Erythroblast (primary cell): ENCODE measurements at regions not wholly inside any gene's neighbourhood (a gene's known extent, or its start where the extent isn't known, plus 50 kb on each side); places are given as distances from the start of the nearest gene placed in this dataset.
A peak's percentile ranks its signal among the peaks of the same experiment; 100 is the strongest.

Source experiments
- DNase-seq, 2 experiments: peaks; one replicate each; lab custom pipeline; 2025; lab: John Stamatoyannopoulos, UW
- GATA1 ChIP-seq: IDR thresholded peaks from 2 replicates; pipeline ENCODE4 v1.6.1; 2011; ENCODE audit warnings: low read depth, mild to moderate bottlenecking, control low read depth, low read length, moderate library complexity
- POLR2A ChIP-seq: IDR thresholded peaks from 2 replicates; pipeline ENCODE4 v1.6.1; 2011; ENCODE audit warnings: mild to moderate bottlenecking, low read length

GRCh38 chr2:16151651-16152050 lies 211.3 kb downstream of the MYCN start:
- no peak for TF ChIP-seq POLR2A
- no peak for TF ChIP-seq GATA1
- no peak for DNase-seq

GRCh38 chr2:16151281-16151570 lies 210.9 kb downstream of the MYCN start:
- no peak for TF ChIP-seq POLR2A
- no peak for TF ChIP-seq GATA1
- no peak for DNase-seq

- TF ChIP-seq GATA1 = no peak
- TF ChIP-seq POLR2A = no peak
These were observed 210.3 kb downstream of the MYCN start for GRCh38 chr2:16150456-16151280.

GRCh38 chr2:16149349-16150243 lies 209.2 kb downstream of the MYCN start:
- TF ChIP-seq GATA1 (no peak), POLR2A (no peak)
- DNase-seq = no peak

More at GRCh38 chr2:16150456-16151280, 210.3 kb downstream of the MYCN start:
- no peak for DNase-seq

GRCh38 chr2:16148632-16149348 lies 208.4 kb downstream of the MYCN start:
- TF ChIP-seq GATA1 = no peak
- TF ChIP-seq POLR2A = no peak
- no peak for DNase-seq

- peak in 1 of 2 experiments; percentile 24 for DNase-seq
- TF ChIP-seq POLR2A (no peak), GATA1 (no peak)
These were observed 202.3 kb downstream of the MYCN start for GRCh38 chr2:16142383-16143361.

GRCh38 chr2:16141641-16141921 lies 201.2 kb downstream of the MYCN start:
- TF ChIP-seq POLR2A = no peak
- TF ChIP-seq GATA1 = no peak
- no peak for DNase-seq

GRCh38 chr2:16140771-16141640 lies 200.7 kb downstream of the MYCN start:
- no peak for DNase-seq
- TF ChIP-seq POLR2A (no peak), GATA1 (no peak)

GRCh38 chr2:16139663-16140615 lies 199.6 kb downstream of the MYCN start:
- TF ChIP-seq GATA1 (no peak), POLR2A (no peak)
- DNase-seq = no peak

GRCh38 chr2:16138811-16139662 lies 198.7 kb downstream of the MYCN start:
- no peak for TF ChIP-seq GATA1
- no peak for TF ChIP-seq POLR2A
- DNase-seq = no peak
